Activated CD8-positive, alpha-beta memory T cell treated with anti-CD3 and anti-CD28 coated beads for 48 hours (primary cell): ENCODE measurements at regions not wholly inside any gene's neighbourhood (a gene's known extent, or its start where the extent isn't known, plus 50 kb on each side); places are given as distances from the start of the nearest gene placed in this dataset.
"Not testable (repeated sequence)": the region's sequence is repeated elsewhere in the genome, so short reads cannot be mapped to it uniquely, and the experiment has no call there.

Source experiments
- DNase-seq, 3 experiments: peaks; one replicate each; pipeline ENCODE4 v3.0.0-alpha.2; 2020; ENCODE audit warnings: low read depth in 2 of 3, low spot score in 2 of 3

DNA sequence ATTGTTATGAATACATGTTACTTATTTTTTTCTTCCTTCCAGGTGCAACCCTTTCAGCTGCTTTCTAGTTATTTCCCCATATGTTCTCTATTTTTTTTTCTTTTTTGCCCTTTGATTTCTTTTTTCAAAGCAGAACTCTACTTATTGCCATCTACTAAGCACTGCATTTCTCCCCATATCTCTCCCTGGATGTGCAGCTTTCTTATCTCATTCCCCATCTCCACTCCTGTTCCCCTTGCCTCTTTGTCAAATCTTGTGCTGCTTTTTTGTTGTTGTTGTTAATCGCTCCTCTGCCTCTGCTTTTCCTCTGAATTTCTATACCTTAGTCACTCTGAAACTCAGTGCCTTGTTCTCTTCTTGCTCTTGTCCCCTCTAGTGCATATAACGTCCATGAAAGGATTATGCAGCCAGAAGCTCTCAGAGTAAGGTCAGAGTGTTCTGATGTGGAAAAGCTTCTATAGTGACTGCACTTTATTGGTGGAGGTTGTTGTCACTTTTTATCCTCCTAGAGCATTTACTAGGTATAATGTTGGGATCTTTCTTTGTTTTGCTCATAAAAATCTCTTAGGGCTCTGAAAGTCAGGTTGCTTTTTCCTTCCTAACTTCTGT is 51.1 kb upstream of the JADE1 start:
- DNase-seq = no peak

DNA sequence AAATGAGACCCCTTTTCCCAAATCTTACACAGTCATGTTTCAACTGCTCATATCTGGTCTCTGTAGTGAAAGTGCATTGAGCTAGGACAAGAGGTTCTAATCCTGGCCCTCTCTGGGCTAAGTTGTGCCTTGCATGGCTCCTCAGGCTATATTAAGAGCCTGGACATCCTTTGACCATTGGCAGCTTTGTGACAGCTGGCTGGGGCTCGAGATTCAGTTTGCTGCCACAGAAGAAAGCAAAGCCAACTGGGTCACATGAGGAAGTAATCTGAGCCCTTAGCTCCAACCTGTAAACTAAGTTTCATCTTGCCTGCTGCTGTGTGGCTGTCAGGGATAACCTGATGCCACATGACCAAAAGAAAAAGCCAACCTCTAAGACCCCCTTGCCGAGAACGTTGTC is 51.8 kb upstream of the JADE1 start:
- DNase-seq = no peak

DNA sequence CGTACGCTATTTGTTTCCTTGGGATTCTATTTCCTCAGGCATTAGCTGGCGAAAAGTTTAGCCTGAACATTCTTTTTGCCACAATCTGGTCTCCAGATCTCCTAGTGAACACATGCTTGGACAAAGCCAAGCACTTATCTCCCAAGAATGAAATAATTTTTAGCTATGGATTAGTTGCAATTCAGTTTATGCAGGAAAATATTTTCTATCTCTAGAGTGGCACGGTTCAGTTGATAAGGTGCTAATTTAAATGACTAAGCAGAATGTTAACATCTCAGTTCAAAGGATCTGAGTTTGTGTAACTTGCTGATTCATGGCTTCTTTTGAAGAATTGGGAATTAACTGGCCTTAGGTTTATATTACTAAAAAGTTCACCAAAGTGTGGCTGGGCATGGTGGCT is 58.1 kb upstream of the JADE1 start:
- no peak for DNase-seq

DNA sequence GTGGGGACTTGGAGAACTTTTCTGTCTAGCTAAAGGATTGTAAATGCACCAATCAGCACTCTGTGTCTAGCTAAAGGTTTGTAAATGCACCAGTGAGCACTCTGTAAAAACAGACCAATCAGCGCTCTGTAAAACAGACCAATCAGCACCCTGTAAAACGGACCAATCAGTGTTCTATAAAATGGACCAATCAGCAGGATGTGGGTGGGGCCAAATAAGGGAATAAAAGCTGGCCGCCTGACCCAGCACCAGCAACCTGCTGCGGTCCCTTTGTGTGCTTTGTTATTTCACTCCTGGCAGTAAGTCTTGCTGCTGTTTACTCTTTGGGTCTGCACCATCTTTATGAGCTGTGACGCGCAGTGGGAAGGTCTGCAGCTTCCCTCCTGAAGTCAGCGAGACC is 67.8 kb upstream of the JADE1 start:
- DNase-seq = not testable (repeated sequence)

DNA sequence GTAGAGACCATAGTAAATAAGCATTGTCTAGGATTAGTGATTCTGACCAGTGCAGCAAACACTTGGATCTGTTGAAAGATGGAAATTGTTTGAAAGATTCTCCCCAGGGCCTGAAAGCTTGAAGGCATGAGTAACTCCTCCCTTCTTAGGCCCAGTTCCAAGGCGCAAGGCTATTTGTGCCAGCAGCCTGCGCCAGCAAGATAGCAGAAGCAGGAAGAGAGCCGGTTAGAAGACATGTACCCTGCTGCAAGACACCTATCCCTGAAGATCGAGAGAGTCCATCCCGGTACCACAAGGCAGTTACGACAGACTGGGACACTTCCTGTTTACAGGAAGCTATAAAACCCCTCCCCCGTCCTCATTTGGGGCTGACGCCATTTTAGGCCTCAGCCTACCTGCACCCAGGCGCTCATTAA is 72.4 kb upstream of the JADE1 start:
- no peak for DNase-seq

DNA sequence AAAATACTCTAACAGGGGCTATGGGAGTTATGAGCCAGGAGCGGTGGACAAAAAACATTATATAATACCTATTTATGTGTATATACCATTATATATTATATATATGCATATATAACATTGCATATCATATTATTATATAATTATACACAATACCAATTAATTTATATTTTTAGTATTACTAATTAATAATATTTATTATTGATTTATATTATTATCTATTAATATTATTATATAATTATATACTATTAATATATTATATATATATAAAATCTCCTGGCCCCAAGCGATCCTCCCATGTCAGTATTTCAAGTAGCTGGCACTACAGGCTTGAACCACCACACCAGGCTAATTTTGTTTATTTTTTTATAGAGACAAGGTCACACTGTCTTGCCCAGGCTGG is 73.8 kb upstream of the JADE1 start:
- DNase-seq = no peak

DNA sequence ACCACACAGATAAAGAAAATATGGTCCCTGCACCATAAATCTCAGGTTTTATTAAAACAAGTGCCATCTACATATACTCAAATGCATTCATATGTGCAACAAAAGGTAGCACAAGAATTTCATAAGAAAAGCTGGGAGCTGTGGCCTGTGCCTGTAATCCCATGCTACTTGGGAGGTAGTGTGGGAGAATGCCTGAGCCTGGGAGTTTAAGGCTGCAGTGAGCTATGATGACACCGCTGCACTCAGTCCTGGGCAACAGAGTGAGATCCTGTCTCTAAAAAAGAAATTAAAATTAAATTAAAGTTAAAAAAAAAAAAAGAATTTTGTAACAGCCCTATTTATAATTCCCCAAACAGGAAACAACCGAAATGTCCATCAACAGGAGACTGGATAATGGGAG is 81.3 kb upstream of the JADE1 start:
- no peak for DNase-seq

DNA sequence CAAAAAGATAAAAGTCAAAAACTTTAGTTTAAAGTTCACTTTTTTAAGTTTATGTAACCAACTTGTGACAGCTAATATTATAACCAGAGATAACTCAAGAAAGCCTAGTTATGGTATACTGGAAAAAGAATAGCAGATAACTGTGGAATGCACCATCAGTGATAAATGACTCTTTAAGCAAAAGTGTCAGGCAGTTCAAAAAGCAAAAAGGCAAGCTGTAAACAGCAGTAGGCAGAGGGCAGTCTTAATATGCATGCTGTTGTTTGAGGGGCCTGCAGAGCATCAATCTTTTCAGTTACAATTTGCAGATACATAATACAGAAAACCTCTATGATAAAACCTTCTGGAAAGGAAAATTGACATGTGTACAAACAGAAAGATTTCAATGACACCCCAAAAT is 81.8 kb upstream of the JADE1 start:
- no peak for DNase-seq

DNA sequence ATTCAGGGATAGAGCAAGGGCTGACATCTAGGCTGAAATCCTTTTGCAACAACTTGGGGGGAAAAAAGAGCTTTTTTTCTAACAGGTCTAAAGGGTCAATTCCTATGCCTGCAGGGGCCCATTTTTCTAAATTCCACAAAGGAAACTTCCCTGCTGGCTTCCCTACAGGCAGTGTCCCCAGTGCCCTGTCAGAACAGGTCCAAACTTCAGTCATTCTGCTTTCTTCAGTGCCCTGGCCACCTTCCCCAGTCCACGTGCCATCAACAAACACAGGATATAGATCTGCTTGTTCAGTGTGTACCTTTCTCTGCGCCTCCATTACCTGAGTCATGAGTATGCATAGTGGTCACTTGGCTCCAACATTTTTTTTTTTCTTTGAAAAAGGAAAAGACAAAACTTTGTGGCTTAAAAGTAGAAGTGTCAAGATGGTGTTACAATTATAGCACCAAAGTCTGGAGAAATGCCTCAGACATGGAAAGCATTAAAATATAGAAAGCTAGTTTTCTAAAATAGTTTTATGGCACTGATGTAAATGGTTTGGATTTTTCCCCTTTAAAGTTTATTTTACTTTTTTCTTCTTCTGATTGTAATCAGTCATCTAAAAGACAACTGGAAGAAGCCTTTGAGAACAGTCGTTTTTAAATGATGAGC is 84.0 kb upstream of the JADE1 start:
- DNase-seq = no peak

DNA sequence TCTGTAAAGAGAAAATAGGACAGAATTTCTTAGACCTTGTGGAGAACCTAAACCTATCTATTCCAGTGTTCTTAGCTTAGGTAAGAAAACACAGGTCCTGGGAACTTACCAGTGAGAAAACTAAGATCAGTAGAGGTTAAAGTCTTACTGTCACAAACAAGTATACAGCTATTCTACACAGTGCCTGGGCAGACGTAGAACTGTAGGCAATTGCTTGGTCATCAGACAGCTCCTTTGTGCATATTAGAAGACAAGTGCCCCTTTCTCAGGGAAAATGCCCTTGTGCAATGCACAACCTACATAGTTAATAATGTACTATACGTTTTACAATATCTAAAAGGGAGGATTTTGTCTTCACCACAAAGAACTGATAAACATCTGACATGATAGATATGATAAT is 86.6 kb upstream of the JADE1 start:
- no peak for DNase-seq

DNA sequence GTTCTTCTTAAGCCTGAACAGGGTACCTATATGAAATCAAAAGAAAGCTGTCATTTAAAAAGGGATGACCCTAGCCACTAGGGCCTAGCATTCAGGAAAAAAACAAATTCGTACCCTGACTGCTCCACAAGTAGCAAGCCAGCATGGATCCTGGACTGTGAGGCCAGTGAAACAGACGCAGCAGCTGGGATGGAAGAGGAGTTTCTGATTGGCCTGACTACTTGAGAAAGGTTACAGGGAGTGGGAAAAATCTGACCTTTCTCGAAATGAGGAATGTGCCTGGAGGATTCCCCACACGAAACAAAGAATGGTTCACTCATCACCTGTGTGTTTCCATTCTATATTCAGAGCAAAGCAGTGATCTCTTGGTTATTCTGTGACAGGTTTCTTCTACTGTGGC is 87.6 kb upstream of the JADE1 start:
- DNase-seq = no peak

DNA sequence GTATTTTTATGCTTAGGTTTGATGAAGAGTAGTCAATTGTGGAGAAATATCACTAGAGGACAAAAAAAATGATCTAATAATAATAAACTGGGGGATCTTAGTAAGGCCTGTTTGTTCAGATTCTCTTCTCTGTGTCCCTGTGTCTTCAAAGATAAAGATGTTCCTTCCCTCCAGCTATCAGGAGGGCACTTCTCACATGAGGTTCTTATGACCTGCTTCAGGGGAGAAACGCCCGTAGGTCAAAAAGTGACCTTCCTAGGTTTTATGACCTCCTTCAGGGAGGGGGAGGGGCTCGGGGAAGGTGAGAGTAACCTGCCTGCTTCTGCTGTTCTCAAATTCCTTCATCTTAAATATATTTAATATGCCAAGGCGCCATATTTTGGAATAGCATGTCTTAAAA is 89.2 kb upstream of the JADE1 start:
- DNase-seq = no peak

DNA sequence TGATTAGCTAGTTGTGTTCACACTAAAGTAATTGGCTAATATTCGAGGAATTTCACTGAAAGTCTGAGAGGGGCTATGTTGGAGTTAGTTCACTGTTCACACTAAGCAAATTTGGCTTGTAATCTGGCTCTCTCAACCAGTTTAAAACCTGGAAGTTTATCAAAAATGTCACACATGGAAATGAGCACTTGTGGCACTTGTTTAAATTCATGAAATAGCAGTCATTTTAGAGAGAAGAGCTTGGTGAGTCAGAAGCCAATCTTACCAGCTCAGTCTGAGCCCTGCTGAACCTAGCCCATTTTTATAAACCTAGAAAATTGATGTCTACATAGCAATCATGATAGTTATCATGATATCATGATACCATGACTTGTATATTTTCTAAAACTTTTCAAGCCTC is 90.7 kb upstream of the JADE1 start:
- DNase-seq = no peak

DNA sequence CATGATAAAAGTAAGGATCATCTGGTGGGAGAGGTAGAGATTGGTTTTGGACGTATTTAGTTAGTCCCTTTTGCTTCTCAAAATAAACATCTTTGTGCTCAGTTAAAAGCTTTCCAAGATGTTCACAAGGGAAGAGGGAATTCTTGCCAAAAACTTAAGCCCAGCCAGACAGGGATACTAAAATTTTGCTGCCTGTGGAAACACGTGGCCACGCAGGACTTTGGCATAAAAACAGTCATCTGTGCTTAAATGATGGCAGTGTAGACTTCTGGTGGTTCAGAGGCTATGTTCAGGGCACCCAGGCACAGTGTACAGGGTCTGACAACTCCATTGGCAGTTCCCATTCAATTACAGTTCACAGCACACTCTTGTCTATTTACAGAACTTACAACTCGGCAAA is 93.2 kb upstream of the JADE1 start:
- DNase-seq = no peak

DNA sequence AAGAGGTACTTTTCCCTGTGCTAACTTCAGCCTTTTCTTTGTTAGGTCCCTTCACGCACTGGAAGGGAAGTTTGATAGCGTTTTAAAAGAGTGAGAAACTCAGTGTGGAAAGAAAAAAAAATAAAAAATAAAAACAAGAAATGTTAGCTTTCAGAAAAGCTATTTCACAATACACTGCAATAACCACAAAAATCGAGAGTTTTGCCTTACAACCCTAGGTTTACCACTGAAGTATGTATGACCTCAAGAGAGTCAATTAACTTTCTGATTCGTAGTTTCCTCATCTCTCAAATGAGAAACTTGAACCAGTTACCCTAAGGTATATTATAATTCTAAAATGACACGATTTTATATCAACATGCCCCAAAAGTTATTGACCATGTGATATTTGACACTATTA is 93.9 kb upstream of the JADE1 start:
- no peak for DNase-seq

DNA sequence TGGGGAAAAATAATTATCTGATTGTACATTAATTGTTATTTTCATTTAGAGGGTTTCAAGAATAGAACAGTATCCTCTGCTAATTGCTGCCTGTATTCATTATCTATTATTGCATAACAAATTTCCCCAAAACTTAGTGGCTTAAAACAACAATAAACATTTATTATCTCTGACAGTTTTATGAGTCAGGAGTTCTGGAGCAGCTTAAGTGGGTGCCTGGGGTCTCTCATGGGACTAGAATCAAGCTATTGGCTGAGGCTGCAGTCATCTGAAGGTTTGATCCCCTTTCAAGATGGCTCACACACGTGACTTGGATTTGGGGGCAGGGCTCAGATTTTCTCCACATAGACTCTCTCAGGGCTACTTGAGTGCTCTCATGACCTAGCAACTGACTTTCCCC is 98.1 kb upstream of the JADE1 start:
- no peak for DNase-seq

DNA sequence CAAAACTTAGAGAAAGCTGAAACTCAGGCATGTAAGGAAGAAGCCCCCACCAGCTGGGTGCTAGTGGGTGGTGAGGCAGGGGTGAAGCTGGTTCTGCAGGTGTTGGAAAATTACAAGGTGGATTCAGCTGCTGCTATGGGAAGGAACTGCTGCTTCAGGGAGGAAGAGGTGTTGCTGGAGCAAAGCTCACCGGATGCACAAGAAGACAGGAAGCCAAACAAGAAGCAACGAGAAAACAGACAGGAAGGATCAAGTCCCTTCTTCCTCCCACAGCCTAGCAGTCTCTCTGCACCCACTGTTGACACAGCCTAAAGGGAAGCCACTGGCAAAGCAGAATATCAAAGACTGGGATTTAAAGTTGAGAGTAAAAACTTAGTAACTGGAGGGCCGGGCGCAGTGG is 100.2 kb upstream of the JADE1 start:
- DNase-seq = no peak

DNA sequence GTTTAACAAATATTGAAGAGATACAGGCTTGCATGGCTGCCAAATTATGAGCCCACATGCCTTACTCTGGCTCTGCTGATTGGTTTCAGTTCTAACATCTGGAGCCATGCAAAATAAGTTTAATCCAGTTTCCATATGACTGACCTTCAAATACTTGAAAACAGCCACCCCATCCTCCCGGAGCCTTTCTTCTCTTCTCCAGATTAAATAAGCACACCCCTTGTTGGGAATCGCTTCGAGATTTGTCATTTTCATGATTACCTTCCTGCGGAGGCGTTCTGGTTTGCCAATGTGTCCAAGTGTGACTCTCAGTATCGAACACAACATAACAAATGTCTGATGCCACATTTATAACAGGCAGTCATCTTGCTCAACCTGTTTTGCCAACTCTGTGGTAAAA is 101.6 kb upstream of the JADE1 start:
- DNase-seq = no peak

DNA sequence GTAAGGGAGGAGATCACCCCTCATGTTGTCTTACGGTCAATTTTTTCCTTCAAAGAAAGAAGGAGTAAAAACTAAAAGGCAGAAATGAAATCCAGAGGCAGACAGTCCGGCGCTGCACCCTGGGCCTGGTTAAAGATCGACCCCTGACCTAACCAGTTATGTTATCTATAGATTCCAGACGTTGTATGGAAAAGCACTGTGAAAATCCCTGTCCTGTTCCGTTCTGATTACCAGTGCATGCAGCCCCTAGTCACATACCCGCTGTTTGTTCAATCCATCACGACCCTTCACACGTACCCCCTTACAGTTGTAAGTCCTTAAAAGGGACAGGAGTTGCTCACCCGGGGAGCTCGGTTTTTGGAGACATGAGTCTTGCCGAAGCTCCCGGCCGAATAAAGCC is 105.6 kb upstream of the JADE1 start:
- DNase-seq = no peak

DNA sequence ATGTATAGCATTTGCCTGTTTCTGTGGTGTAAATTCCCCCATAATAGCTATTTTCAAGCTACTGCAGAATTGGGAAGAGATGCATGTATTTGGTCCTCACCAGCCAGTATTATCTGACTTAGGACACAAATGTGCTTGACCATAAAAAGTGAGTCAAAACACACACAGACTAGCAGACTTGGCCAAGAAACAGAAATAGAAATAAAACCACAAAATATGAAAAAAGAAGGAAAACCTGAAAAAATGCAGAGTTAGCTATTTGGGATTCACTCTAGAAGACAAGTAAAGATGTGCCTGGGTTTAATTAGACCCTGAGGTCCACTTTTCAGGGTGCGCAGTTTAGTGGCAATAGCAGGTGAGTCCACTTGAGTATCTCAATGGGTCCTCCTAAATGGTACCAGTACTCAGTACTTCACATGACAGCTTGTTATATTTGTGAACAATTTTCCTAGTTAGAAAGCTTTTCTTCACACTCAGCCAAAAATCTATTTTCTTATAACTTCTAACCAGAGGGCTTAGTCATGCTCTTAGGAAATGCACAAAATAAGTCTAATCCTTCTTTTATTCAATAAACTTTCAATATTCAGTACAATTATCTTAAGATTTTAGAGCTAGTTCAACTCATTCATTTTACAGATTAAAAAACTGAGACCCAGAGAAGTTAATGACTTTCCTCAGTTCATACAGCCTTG is 108.7 kb upstream of the JADE1 start:
- no peak for DNase-seq

DNA sequence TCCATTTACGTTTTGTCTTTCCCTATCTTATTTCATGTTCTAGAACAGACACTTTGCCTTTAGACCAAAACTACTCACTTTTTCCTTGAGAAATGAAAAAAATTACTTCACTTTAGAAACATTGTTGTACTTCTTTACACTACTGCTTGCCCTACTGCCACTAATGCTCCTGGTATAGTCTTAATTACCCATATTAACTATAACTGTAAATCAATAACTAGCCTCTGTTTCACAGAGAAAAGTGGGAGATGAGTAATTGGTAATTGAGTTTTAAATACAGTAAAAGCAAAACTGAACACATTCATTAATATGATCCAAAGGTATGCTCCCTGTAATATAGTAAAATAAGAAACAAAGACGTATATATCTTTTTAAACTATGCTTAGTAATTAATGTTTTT is 111.1 kb upstream of the JADE1 start:
- no peak for DNase-seq

DNA sequence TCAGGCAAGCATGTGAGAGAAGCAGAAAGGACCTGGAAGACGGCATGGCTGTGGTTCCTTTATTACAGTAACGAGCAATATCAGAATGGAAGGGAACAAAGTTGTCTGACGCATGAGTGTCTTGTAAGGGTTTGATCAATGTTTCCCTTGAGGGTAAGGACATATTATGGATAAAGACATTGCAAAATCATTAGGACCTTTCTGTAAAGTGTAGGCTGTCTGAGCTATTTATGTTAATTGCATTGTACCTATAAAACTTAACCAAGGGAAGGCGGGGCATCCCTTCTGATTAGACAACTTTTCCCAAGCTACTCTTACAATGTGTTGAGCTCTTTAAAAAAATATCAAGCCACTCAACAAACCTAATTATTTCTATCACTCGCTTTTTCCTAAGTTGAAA is 112.2 kb upstream of the JADE1 start:
- no peak for DNase-seq

DNA sequence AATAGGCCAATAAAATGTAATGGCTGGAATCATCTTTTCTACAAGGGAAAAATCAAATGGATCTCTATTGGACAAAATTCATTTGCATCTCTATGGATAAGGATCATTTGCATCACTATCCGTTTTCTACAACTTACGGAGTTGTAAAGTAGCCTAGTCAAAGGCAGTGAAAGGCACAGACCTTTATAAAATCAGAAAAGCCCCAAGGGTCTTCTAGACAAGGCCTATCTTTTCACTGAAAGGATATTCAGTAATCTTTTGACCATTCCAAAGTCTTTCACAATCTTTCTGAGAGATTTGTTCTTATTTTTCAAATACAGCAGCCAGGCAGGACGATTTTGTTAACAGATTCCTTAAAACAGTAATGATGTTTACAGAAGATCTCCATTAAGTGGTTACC is 119.5 kb upstream of the JADE1 start:
- DNase-seq = no peak
